ENCODE measurements at regions not wholly inside any gene's neighbourhood (a gene's known extent, or its start where the extent isn't known, plus 50 kb on each side); places are given as distances from the start of the nearest gene placed in this dataset.

DNA sequence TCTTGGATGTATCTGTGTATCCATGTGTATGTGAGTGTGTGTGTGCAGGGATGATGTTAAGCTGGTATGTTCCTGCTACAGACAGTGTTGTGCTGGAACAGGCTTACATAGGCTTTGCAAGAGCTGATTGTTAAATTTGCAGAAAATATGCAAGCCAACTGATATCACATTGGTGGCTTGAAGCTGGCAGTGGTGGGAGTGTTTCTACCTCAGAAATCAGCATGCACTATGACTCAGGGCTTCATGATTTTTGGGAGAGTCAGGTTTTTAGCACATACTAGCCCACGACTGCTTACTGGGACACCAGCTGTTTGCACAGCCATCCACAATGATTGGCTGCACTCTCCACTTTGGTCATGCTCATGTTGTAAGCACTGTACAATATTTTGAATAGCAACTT, 261.8 kb downstream of the DHX15 start:
- TF ChIP-seq CTCF (conservative IDR thresholded peaks at IDR 0.05; ENCODE audit: low read length) (no peak), EZH2phosphoT487 (IDR thresholded peaks at IDR 0.05; ENCODE audit: borderline replicate concordance) (no peak)
